COLO668 (cell line): ENCODE measurements at regions not wholly inside any gene's neighbourhood (a gene's known extent, or its start where the extent isn't known, plus 50 kb on each side); places are given as distances from the start of the nearest gene placed in this dataset.
"Not testable (repeated sequence)": the region's sequence is repeated elsewhere in the genome, so short reads cannot be mapped to it uniquely, and the experiment has no call there.

Experiments used
- DNase-seq: peaks from one replicate; lab custom pipeline; 2025; ENCODE audit not compliant: unreplicated experiment; lab: John Stamatoyannopoulos, UW

GRCh38 chr20:53872561-53873229, 197.7 kb downstream of the BCAS1 start:
- DNase-seq, result no peak

GRCh38 chr20:53872081-53872541, 198.3 kb downstream of the BCAS1 start:
- DNase-seq, result no peak

- DNase-seq, result no peak
Measured at GRCh38 chr20:53871541-53871940, 198.9 kb downstream of the BCAS1 start.

GRCh38 chr20:53870426-53871315, 199.7 kb downstream of the BCAS1 start:
- DNase-seq, result peak; percentile 26

GRCh38 chr20:53869466-53870258, 200.7 kb downstream of the BCAS1 start:
- peak; percentile 71 for DNase-seq

- DNase-seq, result no peak
Measured at GRCh38 chr20:53867741-53868351, 202.5 kb downstream of the BCAS1 start.

GRCh38 chr20:53866794-53867740, 203.3 kb downstream of the BCAS1 start:
- no peak for DNase-seq

- peak; percentile 15 for DNase-seq
Measured at GRCh38 chr20:53865901-53866793, 204.2 kb downstream of the BCAS1 start.

- DNase-seq, result not testable (repeated sequence)
Measured at GRCh38 chr20:53864765-53865683, 205.4 kb downstream of the BCAS1 start.

GRCh38 chr20:53863923-53864641, 206.3 kb downstream of the BCAS1 start:
- DNase-seq, result not testable (repeated sequence)

- DNase-seq, result not testable (repeated sequence)
Measured at GRCh38 chr20:53863535-53863922, 206.9 kb downstream of the BCAS1 start.

- not testable (repeated sequence) for DNase-seq
Measured at GRCh38 chr20:53863039-53863438, 207.4 kb downstream of the BCAS1 start.

GRCh38 chr20:53862490-53862889, 207.9 kb downstream of the BCAS1 start:
- DNase-seq, result not testable (repeated sequence)

- not testable (repeated sequence) for DNase-seq
Measured at GRCh38 chr20:53862136-53862397, 208.3 kb downstream of the BCAS1 start.

- DNase-seq, result no peak
Measured at GRCh38 chr20:53859684-53860083, 210.7 kb downstream of the BCAS1 start.

- not testable (repeated sequence) for DNase-seq
Measured at GRCh38 chr20:53859009-53859408, 211.4 kb downstream of the BCAS1 start.

- not testable (repeated sequence) for DNase-seq
Measured at GRCh38 chr20:53858516-53858915, 211.9 kb downstream of the BCAS1 start.
